IPS-18a (cell line): ENCODE measurements at regions not wholly inside any gene's neighbourhood (a gene's known extent, or its start where the extent isn't known, plus 50 kb on each side); places are given as distances from the start of the nearest gene placed in this dataset.

Experiments
- H3K27ac ChIP-seq: one replicate; pipeline ENCODE4 v1.5.1; 2013; ENCODE audit warnings: low read length
- H3K27me3 ChIP-seq: one replicate; pipeline ENCODE4 v1.6.1; 2013; ENCODE audit warnings: mild to moderate bottlenecking, low read length; ENCODE audit not compliant: control insufficient read depth, insufficient read depth
- H3K36me3 ChIP-seq: one replicate; pipeline ENCODE4 v1.6.1; 2013; ENCODE audit warnings: low read depth, low read length; ENCODE audit not compliant: control insufficient read depth
- H3K4me1 ChIP-seq: one replicate; pipeline ENCODE4 v1.6.1; 2013; ENCODE audit warnings: low read depth, low read length; ENCODE audit not compliant: control insufficient read depth
- H3K4me3 ChIP-seq: one replicate; pipeline ENCODE4 v1.5.1; 2013; ENCODE audit warnings: low read length
- H3K9ac ChIP-seq: one replicate; pipeline ENCODE4 v1.6.1; 2013; ENCODE audit warnings: mild to moderate bottlenecking, low read length, moderate library complexity
- H3K9me3 ChIP-seq: one replicate; pipeline ENCODE4 v1.6.1; 2013; ENCODE audit warnings: low read depth, low read length; ENCODE audit not compliant: control insufficient read depth

DNA sequence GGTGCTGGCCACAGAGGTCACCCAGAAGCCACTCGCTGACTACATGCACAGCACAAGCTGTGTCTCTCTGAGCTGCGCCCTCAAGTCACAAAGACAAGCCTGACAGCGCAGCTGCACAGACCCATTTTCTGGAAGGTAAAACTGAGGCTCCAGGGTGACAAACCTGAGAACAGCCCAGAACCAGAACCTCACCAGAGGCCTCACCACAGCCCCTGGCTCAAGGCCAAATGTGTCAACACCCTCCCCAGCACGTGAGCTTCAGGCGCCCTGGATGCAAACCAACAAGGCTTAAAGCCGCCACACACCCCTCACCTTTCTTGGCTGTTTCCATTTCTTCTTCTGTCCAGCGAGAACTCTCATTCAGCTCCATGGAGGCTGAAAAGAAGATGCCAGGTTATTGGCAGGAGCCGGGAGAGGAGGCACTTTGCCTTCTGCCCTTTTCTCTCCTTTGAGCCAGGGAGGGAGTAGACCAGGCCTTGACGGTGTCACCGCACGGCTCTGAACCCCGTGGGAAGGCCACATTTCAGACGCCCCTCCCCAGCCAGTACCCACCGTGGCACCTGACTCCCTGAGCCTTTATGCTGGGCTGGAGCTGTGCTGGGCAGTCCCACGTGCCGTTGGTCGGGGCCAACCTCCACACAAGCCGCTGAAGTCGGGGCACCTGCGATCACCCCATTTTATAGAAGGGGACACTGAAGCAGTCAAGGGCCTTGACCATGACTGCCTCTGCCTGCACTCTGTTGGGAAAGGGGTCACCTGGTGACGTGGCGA is 103.1 kb downstream of the RFLNA start:
- H3K27ac ChIP-seq: no peak overlapping the region
- no peaks in the 10 kb centered on the region for H3K9me3 ChIP-seq
- peaks cover 7% of the 10 kb centered on the region for H3K4me1 ChIP-seq
- no peaks in the 10 kb centered on the region for H3K27me3 ChIP-seq
- no peak overlapping the region for H3K9ac ChIP-seq
- H3K4me3 ChIP-seq: no peak overlapping the region
- peaks cover 39% of the 10 kb centered on the region for H3K36me3 ChIP-seq

DNA sequence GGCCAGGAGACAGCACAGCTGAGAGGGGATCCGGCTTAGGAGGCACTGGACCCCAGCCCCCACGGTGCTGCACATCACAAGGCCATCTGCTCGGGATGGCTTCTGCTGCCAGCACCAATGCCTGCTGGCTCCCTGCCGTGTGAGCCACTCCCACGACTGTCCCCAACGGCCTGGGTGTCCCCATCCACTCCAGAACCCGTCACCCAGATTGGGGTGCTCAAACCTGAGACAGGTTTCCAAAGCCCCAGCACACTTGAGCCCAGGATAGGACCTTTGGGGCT is 102.4 kb downstream of the RFLNA start:
- Histone ChIP-seq H3K27me3 (no peaks in the 10 kb centered on the region), H3K4me3 (no peak overlapping the region), H3K4me1 (peaks cover 11% of the 10 kb centered on the region), H3K36me3 (peaks cover 39% of the 10 kb centered on the region), H3K27ac (no peak overlapping the region), H3K9ac (no peak overlapping the region), H3K9me3 (no peaks in the 10 kb centered on the region)

DNA sequence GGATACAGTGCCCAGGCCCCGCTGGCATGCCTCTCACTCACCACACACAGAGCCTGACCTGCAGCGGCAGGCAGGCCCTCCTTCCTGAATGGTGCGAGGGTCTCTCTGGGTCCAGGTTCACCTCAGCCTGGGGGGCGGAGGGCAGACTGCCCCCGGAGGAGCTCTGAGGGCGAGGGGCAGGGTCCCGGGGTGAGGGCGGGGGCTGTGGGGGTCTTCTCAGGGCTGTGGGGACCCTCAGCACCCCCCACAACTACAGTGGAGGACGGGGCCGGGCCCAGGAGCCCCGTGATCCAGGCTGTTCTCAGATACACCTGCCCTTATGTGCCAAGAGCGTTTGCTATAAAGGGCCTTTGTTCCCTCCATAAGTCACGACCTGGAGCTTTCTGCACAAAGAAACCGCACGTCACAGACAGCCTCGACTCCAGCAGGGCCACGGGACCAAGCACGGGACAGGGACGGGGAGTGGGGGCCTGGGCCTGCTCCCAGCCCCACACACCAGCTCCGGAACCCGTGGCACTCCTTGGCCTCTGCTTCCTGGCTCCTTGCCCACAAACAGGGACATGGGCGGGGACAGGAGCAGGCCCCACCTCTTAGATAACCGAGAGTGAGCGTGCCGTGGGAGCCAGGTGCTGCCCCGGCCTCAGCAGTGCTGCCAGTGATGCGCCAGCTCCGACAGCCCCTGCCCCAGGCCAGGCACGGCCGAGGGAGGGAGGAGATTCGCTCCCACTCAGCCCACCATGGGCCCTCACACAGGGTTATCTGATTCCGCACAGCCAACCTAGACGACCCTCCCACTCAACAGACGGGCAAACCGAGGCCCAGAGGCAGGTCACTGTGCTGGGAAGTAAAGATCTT is 101.9 kb downstream of the RFLNA start:
- Histone ChIP-seq H3K4me3 (no peak overlapping the region), H3K9me3 (no peaks in the 10 kb centered on the region), H3K27me3 (no peaks in the 10 kb centered on the region), H3K27ac (no peak overlapping the region), H3K4me1 (peaks cover 11% of the 10 kb centered on the region), H3K36me3 (peaks cover 37% of the 10 kb centered on the region), H3K9ac (no peak overlapping the region)

DNA sequence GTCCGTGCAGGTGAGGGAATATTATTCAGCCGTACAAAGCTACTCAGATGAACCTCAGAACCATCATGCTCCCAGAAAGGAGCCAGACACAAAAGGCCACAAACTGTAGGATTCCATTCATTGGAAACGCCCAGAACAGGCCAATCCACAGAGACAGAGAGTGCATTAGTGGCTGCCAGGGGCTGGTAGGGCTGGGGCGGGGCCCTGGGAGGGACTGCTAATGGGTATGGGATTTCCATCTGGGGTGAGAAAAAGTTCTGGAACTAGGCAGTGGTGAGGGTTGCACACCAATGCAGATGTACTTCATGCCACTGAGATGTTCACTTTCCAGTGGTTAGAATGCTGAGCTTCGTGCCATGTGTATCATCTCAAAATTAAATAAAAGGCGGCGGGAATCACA is 101.1 kb downstream of the RFLNA start:
- no peaks in the 10 kb centered on the region for H3K9me3 ChIP-seq
- H3K9ac ChIP-seq: no peak overlapping the region
- no peak overlapping the region for H3K4me3 ChIP-seq
- no peaks in the 10 kb centered on the region for H3K27me3 ChIP-seq
- peaks cover 11% of the 10 kb centered on the region for H3K4me1 ChIP-seq
- peaks cover 31% of the 10 kb centered on the region for H3K36me3 ChIP-seq
- no peak overlapping the region for H3K27ac ChIP-seq

DNA sequence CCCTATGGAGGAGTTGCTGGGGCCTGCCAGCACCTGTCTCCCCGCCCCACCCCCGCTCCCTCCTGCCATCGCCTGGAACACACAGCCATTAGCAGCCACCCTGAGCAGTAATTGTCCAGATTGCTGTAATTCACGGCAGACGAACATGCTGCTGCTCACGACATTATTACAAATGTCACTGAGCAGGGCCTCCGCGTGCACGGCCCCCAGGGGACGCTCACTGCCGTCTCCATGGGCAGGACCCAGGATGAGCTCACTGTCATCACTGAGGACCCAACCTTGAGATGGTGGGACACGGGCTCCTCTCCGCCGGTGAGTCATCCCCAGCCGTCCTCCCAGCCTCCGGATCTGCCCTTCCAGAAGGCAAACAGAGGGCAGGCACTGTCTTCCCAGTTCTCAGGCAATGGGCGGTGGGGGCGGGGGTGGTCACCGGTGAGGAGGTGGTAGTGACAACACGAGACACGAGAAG is 100.4 kb downstream of the RFLNA start:
- peaks cover 26% of the 10 kb centered on the region for H3K36me3 ChIP-seq
- no peak overlapping the region for H3K27ac ChIP-seq
- H3K9ac ChIP-seq: no peak overlapping the region
- peaks cover 11% of the 10 kb centered on the region for H3K4me1 ChIP-seq
- H3K27me3 ChIP-seq: no peaks in the 10 kb centered on the region
- H3K4me3 ChIP-seq: no peak overlapping the region
- no peaks in the 10 kb centered on the region for H3K9me3 ChIP-seq

DNA sequence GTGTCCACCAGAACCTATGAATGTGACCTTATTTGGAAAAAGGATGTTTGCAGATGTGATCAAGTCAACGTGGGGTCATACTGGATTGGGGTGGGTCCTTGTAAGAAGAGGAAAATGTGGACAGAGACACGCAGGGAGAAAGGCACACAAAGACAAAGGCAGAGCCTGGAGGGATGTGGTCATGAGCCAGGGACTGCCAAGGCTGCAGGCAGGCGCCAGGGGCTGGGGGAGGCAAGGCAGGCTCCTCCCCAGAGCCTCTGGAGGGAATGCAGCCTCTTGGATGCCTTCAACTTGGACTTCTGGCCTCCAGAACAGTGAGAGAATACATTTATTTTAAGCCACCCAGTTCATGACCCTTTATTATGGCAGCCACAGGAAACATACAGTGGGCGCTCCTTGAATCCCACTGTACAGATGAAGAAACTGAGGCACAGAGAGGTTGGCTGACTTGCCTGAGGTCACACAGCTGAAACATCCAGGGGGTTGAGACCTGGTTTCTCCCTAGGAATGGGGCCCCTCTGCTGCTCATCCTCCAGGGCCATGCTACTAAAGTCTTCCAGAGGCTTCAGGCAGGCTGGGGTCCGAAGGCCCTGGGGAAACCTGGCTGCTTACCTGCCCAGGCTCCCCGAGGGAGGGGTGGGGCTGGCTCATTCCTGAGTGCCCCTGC is 99.7 kb downstream of the RFLNA start:
- Histone ChIP-seq H3K4me3 (no peak overlapping the region), H3K9ac (no peak overlapping the region), H3K27ac (no peak overlapping the region), H3K27me3 (no peaks in the 10 kb centered on the region), H3K36me3 (peaks cover 22% of the 10 kb centered on the region), H3K4me1 (peaks cover 11% of the 10 kb centered on the region), H3K9me3 (no peaks in the 10 kb centered on the region)

DNA sequence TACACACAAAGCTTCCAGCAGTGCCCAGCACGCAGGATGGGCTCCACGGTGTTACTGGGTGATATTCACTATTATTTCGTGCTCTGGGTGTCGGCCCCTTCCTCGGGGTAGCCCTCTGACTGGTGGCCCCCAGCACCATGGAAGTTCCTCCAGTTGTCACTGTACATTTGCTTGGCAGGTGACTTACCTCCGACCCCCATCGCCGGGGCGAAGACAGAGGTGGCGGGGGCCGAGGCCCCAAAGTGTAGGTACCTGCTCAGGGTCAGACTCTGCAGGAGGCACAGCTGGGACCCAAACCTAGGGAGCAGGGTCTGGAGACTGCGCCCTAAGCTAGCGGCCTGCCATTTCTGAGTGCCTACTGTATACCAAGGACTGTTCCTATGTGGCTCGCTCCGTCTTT is 98.9 kb downstream of the RFLNA start:
- Histone ChIP-seq H3K27ac (no peak overlapping the region), H3K36me3 (peaks cover 22% of the 10 kb centered on the region), H3K27me3 (no peaks in the 10 kb centered on the region), H3K4me1 (peaks cover 11% of the 10 kb centered on the region), H3K9ac (no peak overlapping the region), H3K4me3 (no peak overlapping the region), H3K9me3 (no peaks in the 10 kb centered on the region)

DNA sequence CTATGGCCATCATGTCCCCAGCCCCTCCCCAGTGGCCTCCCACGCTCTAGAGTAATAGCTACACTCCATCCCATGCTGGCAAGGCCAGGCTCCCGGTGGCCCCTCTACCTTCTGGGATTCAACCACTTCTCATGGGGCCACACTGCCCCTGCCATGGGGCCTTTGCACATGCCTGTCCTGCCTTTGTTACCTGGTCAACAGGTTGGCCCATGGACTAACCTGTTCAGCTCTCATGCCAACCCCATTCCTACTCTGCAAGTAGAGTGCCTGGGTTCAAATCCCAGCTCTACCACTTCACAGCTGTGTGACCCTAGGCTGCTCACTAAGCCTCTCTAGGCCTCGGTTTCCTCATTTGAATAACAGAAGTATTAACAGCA is 98.5 kb downstream of the RFLNA start:
- no peaks in the 10 kb centered on the region for H3K9me3 ChIP-seq
- peaks cover 12% of the 10 kb centered on the region for H3K4me1 ChIP-seq
- no peak overlapping the region for H3K27ac ChIP-seq
- peaks cover 22% of the 10 kb centered on the region for H3K36me3 ChIP-seq
- H3K9ac ChIP-seq: no peak overlapping the region
- no peaks in the 10 kb centered on the region for H3K27me3 ChIP-seq
- H3K4me3 ChIP-seq: no peak overlapping the region

DNA sequence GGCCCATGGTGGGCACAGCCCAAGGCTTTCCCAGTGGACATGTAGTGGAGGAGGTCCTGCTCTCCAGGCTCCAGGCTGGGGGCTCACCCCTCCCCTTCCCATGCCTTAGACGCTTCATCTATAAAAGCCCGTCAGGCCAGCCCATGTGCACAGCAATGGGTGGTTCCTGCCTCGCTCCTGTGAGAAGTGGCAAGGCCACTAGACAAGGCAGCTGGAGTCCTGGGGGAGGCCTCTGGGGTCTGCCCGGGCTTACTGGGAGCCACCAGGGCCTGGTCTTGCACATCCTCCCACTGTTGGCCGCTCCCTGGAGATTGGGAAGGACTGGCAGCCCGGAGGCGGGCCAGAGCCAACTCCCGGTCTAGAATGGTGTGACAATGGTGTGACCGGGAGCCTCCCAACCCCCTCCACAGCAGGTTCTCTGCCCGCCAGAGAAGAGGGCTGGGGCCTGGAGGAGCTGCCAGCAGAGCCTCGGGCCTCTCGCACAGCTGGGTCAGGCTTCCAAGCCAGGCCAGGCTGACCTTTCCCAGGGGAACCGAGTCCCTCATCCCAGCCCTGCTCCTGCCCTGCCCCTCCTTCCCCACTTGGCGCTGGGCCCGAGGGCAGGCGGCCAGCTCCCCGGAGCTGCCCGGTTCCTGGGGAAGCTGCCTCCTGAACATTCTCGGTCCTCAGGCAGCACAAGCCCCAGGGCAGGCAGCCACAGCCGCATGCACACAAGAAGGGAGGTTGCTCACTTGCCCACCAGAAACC is 97.9 kb downstream of the RFLNA start:
- H3K4me3 ChIP-seq: no peak overlapping the region
- H3K36me3 ChIP-seq: peaks cover 19% of the 10 kb centered on the region
- H3K4me1 ChIP-seq: peaks cover 16% of the 10 kb centered on the region
- H3K9me3 ChIP-seq: no peaks in the 10 kb centered on the region
- H3K27me3 ChIP-seq: no peaks in the 10 kb centered on the region
- H3K27ac ChIP-seq: no peak overlapping the region
- no peak overlapping the region for H3K9ac ChIP-seq

DNA sequence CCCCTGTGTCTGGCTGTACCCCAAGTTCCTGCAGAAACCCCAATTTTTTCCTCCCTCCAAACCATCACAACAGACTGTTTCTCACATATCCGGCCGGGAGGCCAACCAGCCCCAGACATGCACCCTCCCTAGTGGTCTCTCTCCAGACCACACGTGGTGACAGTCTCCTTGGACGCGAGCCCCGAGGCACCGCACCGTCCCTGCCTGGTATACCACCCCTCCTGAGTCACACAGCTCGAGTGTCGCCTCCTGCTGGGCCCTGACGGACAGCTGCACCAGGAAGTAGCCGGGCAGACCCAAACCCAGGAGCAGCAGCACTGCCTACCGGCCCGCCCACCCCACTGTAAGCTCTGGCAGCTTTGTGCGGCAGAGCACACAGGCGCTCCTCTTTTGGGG is 97.4 kb downstream of the RFLNA start:
- Histone ChIP-seq H3K27ac (no peak overlapping the region), H3K4me3 (no peak overlapping the region), H3K27me3 (no peaks in the 10 kb centered on the region), H3K4me1 (peaks cover 16% of the 10 kb centered on the region), H3K36me3 (peaks cover 16% of the 10 kb centered on the region), H3K9ac (no peak overlapping the region), H3K9me3 (no peaks in the 10 kb centered on the region)
